GM19397 (cell line): ENCODE measurements at regions not wholly inside any gene's neighbourhood (a gene's known extent, or its start where the extent isn't known, plus 50 kb on each side); places are given as distances from the start of the nearest gene placed in this dataset.
"Not testable (repeated sequence)": the region's sequence is repeated elsewhere in the genome, so short reads cannot be mapped to it uniquely, and the experiment has no call there.

Experiments
- ATAC-seq: cut with Tn5 transposase; IDR thresholded peaks from one replicate; pipeline ENCODE4 v1.9.1; 2021; ENCODE audit warnings: mild to moderate bottlenecking, moderate library complexity; ENCODE audit not compliant: unreplicated experiment

DNA sequence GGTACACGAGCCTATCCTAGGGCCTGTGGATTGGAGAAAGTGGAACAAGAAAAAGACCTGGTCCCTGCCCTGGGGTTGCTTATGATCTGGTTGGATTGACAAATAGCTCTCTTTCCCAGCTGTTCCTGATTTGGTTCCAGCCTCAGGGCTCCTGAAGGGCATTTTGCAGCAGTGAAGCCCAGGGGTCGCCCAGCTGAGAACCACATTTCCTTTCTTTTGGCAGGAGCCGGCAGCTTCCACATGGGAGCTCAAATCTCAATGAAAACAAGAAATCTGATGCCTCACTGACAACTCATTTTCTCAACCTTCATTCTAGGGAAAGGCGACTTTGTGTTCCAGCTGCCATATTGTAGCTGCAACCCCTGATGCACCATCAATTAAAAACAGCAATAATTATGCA lies 140.6 kb upstream of the CADM1 start:
- no peak for ATAC-seq

DNA sequence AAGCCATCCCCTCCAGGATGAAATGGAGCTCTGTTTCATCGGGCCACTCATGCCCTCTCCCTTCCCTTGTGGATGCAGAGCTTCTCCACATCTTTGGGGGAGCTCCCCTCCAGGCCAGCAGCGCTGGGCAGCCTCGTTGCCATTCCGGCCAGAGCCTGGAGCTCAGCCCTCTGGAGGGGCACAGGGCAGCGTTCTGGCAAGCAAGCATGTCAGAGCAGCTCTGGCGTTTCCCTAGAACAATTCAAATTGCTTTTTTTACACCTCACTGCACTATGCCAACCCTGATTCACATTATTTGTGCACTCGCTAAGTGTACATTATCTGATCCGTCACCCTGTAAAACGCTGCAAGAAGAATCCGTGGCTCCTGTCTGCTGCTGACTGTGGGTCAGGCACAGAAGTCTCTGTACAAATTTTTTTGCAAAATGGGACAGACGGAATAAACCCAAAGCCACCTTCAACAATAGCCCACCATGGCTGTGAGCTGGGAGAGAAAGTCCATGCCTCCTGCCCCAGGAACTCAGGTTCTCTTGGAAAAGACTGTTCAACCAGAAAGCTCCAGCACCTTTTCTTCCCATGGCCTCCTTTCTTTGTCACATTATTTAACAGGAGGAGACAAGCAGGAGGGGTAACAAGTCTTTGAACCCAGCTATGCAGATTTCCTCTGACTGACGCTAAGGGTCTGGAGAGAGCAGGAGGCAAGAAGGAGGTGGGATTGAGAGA lies 139.5 kb upstream of the CADM1 start:
- ATAC-seq, result no peak

- no peak for ATAC-seq
These were observed 138.4 kb upstream of the CADM1 start for GRCh38 chr11:115642660-115643059.

DNA sequence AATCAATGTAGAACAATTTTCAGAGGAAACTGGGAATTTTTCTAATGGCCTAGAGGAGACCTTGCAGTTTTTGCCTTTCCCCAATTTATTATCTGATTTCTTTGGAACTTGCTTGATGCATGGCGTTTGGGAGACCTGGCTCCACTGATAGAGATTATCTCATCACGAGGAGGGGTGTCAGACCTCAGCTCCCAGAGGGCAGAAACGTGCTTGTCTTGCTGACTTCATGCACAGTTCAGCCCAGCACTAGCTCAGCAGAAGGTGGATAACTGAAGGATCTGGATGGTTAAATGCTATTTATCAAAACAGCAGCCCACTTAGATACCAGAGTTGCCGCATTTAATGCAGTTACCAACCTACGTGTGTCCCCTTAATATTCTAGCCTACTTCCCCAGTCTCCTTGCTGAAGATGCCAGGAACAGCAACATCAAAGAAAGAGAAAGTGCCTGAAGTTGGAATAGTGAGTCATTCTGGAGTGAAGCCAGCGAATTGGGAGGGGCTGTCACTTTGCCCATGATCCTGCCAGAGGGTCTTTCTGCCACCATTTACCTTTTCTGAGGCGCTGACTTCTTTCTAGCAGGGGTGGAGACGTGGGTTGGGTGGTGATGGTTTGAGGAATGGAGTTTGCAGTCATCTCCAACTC lies 133.5 kb upstream of the CADM1 start:
- ATAC-seq, result no peak

DNA sequence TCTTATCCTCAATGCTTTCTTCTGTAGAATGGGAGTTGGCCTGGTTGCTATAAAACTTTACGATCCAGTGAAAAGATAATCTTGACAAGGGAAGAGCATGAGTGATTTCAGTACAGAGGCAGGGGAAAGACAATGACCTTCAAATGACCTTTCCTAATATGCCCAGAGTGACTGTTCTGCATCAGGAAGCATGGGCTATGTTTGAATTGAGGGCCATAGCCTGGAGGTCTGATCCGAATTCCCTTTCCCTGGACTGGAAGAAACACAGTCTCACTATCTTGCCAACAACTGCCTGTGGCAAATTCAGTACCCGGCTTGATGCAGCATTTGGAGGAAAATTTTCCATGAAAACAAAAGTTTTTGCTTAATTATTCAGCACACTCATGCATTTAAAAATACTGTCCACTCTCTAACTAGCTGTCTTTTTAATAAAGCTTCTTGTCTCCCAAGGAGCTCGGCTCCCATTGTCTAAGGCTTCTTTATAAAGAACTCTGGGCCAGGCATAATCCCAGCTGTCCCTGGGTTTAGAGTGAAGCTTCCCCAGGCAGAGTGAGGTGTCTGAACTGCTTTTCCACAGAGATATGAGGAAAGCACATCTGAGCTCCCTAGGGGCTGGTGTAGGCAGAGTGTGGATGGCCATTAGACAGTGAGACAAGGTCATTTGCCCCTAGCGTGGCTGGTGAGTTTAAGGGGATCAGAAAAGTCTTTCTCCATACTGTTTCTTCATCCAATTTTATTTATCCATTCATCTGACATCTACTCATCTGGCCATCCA lies 132.7 kb upstream of the CADM1 start:
- ATAC-seq, result no peak

- ATAC-seq, result not testable (repeated sequence)
These were observed 129.8 kb upstream of the CADM1 start for GRCh38 chr11:115633977-115634376.

DNA sequence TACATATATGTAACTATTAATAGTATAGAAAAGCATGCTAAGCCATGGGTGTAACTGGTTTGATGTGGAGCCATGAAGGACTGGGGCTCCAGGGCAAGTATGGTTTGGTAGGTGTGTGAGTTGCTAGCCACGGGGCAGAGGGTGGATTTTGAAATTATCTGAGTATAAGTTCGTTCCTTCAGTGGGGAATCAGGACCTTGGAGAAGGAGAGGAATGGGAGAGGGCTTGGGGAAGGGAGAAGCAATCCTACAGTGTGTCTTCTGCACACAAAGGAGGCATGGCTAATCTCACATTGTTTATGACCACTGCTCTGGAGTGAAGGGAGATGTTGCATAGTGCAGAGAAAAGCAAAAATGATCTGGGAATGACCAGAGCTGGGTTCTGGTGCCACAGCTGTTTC lies 127.8 kb upstream of the CADM1 start:
- ATAC-seq, result no peak

DNA sequence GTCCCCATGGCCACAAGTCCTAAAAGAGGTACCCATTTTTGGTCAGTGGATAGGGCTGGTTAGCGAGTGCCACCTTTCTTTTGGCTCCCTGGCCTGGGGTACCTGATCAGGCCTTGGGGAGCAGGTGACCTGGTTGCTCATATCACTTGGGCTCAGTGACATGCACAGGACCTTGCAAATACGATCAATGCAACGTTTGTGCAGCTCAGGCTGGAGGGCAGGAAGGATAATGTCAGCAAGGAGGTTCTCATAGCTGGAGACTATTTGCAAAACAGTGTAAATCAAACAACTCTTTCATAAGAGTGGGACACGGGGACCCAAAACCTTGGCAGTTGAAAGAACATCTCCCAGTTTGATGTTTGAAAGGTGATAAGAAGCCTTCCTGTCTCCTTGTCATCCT lies 127.4 kb upstream of the CADM1 start:
- ATAC-seq, result no peak

GRCh38 chr11:115630214-115630613 lies 126.0 kb upstream of the CADM1 start:
- ATAC-seq, result no peak

GRCh38 chr11:115629456-115630015 lies 125.3 kb upstream of the CADM1 start:
- no peak for ATAC-seq

DNA sequence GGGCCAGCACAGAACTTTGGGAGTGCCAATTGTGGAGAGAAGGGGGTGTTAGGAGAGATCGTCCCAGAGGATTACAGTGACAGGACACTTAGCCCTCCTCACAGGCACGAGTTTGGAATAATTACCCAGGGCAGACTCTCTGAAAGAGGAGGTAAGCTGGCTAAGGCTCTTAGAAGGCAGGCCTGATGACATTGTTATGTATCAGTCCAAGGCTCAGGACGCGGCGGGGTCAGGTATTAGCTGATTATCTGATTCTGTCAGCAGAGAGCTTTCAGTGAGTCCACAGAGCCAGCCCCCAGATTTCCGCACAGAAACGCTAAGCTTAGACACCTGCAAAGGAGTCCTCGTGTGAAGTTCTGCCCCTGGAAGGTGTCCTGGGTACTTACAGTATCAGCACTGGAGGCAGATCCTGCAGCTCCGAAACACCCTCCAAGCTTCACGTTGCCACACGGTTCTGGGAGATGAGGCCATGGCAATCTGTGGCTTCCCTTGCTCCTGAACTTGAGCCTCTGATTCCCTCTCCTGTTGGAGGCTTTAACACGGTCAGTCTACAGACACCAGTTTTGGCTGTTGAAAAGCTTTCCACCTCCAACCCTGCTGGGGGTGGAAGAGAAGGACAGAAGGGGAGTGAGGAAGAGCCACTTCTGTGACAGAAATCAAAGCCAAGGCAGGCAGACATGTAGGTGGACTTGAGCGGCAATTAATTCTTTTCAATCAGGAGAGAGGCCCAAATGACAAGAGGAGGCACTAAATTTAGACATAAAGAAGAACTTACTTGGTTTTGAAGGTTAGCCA lies 123.6 kb upstream of the CADM1 start:
- no peak for ATAC-seq

- ATAC-seq, result no peak
These were observed 122.9 kb upstream of the CADM1 start for GRCh38 chr11:115627071-115627470.

DNA sequence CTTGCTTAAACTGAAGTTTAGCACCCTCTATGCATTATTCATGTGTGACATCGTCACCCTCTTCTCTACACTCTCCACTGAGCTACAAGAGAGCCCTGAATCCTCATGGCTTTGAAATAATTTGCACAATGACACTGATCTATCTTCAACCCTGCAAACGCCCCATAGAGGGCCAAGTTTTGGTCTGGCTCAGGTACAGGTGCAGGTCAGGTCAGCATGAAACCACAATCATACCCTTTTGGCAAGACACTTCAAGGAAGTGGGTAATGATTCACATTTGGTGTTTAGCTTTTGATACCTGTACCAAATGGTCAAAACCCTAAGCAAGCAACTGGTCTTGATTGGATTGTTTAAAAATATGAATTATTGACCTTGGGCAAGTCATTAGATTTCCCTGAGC lies 122.2 kb upstream of the CADM1 start:
- ATAC-seq, result no peak

GRCh38 chr11:115625502-115625901 lies 121.3 kb upstream of the CADM1 start:
- ATAC-seq, result no peak

DNA sequence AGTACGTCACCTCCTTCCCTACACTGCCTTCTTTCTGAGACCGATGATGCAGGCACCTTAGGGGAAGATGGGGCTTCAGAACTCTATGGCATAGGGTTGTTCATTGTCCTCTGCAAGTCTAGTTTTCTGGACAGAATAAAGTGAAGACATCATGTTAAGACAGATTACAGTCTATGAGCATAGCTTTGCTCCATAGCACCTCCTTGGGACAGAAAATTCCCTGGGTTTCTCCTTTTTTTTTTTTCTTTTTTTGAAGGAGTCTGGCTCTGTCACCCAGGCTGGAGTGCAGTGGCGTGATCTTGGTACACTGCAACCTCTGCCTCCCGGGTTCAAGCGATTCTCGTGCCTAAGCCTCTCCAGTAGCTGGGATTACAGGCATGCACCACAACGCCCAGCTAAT lies 119.8 kb upstream of the CADM1 start:
- ATAC-seq, result no peak

DNA sequence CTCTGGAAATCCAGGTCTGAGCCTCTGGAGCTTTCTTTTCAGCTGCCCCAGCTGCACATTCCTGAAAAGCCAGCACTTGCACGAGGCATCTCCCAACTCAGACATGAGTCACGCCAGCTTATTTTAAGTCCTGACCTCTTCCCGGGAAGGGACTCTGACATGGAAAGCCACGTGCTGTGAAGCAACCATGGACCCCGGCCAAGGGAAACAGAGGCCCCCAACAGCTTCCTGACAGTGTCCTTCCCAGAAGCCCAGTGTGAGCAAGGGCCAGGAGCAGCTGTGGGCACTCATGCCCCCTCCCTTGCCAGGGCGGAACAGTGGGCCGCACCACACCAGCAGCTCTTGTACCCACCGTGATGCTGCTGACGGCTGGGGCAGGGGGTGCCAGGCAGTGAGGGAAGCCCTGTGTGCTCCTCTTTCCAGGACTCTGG lies 118.8 kb upstream of the CADM1 start:
- no peak for ATAC-seq

DNA sequence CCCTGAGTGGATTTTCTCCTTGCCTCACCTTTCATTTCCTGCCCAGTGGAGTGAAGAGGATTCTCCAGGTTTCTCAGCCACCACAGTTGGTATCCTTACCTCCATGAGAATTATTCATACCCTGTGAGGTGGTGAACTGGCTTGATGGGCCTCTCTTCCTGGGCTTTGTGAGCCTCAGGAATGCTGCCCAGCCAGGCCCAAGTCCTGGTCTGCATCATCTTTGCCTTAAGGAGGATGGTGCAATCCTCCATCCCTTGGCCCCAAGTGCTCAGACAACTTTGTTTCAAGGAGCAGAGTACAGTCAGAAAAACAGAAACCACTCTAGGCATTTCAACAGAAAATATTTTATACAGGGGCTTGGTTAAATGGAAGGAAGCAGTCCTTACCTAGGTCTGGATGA lies 114.2 kb upstream of the CADM1 start:
- ATAC-seq, result no peak

GRCh38 chr11:115617767-115618166 lies 113.6 kb upstream of the CADM1 start:
- ATAC-seq, result no peak

GRCh38 chr11:115616971-115617370 lies 112.8 kb upstream of the CADM1 start:
- no peak for ATAC-seq

- ATAC-seq, result no peak
These were observed 109.9 kb upstream of the CADM1 start for GRCh38 chr11:115613986-115614632.
